GM12892 (cell line): ENCODE measurements at regions not wholly inside any gene's neighbourhood (a gene's known extent, or its start where the extent isn't known, plus 50 kb on each side); places are given as distances from the start of the nearest gene placed in this dataset.

Source experiments
- POLR2A ChIP-seq: IDR thresholded peaks from 2 replicates; pipeline ENCODE4 v1.6.1; 2011; ENCODE audit warnings: low read depth, low read length, control low read depth
- POLR2AphosphoS5 ChIP-seq: IDR thresholded peaks from 2 replicates; pipeline ENCODE4 v1.6.1; 2011; ENCODE audit warnings: low read depth, low read length, control low read depth

- TF ChIP-seq POLR2A = no peak
- no peak for TF ChIP-seq POLR2AphosphoS5
Measured at GRCh38 chr2:64303250-64303649, 150.7 kb upstream of the LGALSL start.
